IPS-20b (cell line): ENCODE measurements at regions not wholly inside any gene's neighbourhood (a gene's known extent, or its start where the extent isn't known, plus 50 kb on each side); places are given as distances from the start of the nearest gene placed in this dataset.

Experiments
- H3K27ac ChIP-seq: one replicate; pipeline ENCODE4 v1.5.1; 2013; ENCODE audit warnings: low read length
- H3K27me3 ChIP-seq: 2 replicates; pipeline ENCODE4 v1.6.1; 2013; ENCODE audit warnings: mild to moderate bottlenecking, low read length, inconsistent platforms; ENCODE audit not compliant: insufficient read depth
- H3K36me3 ChIP-seq: 2 replicates; pipeline ENCODE4 v1.6.1; 2013; ENCODE audit warnings: low read depth, mild to moderate bottlenecking, inconsistent platforms, low read length, moderate library complexity; ENCODE audit not compliant: insufficient read depth
- H3K4me1 ChIP-seq: 2 replicates; pipeline ENCODE4 v1.6.1; 2013; ENCODE audit warnings: mild to moderate bottlenecking, control low read depth, inconsistent platforms, low read length, moderate library complexity; ENCODE audit not compliant: insufficient read depth
- H3K4me3 ChIP-seq: 2 replicates; pipeline ENCODE4 v1.5.1; 2013; ENCODE audit warnings: mild to moderate bottlenecking, low read length, inconsistent platforms
- H3K9ac ChIP-seq: 2 replicates; pipeline ENCODE4 v1.6.1; 2013; ENCODE audit warnings: low read depth, mild to moderate bottlenecking, inconsistent platforms, low read length, moderate library complexity
- H3K9me3 ChIP-seq: 2 replicates; pipeline ENCODE4 v1.6.1; 2013; ENCODE audit warnings: mild to moderate bottlenecking, low read depth, low read length, inconsistent platforms; ENCODE audit not compliant: insufficient read depth

DNA sequence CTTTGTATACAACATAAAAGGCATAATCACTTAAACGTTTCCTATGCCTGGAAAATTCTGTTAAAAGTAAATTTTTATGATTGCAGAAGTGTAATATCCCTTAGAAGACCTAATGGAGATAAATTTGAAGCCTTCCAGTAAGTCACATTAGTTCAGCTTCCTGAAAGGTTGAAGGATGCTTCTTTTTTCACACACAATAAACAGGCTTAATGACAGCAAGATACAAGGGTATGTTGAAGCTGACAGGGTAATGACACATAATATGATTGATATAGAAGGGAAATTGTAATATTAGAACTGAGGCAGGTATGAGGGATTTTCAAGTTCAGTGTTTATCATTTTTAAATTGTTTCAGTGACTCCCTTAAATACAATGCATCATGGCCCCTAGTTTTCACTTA is 161.8 kb upstream of the NAALADL2 start:
- no peak overlapping the region for H3K9ac ChIP-seq
- H3K27ac ChIP-seq = no peak overlapping the region
- H3K9me3 ChIP-seq = no peaks in the 10 kb centered on the region
- H3K4me1 ChIP-seq = peaks cover 4% of the 10 kb centered on the region; the same call in 1 of the 2 replicates
- no peaks in the 10 kb centered on the region for H3K27me3 ChIP-seq
- H3K4me3 ChIP-seq = no peak overlapping the region
- no peaks in the 10 kb centered on the region for H3K36me3 ChIP-seq

DNA sequence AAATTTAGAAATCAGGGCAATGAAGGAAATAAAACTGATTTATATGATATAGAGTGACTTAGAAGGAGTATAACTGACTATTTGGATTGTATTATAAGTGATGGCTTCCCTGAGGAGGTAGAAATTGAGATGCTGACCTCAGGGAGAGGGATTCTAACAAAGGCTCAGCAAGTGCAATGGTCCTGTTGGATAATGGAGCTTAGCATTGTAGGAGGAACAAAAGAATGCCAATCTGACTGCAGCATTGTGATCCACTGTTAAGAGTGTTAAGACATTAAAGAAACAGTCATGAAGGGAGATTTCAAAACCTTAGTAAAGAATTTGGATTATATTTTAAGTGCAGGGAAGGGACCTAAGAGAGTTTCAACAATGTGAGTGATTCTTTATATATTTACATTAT is 158.4 kb upstream of the NAALADL2 start:
- Histone ChIP-seq H3K27me3 (no peaks in the 10 kb centered on the region), H3K36me3 (no peaks in the 10 kb centered on the region), H3K9ac (no peak overlapping the region), H3K27ac (no peak overlapping the region), H3K9me3 (no peaks in the 10 kb centered on the region), H3K4me1 (peaks cover 4% of the 10 kb centered on the region; the same call in 1 of the 2 replicates), H3K4me3 (no peak overlapping the region)

DNA sequence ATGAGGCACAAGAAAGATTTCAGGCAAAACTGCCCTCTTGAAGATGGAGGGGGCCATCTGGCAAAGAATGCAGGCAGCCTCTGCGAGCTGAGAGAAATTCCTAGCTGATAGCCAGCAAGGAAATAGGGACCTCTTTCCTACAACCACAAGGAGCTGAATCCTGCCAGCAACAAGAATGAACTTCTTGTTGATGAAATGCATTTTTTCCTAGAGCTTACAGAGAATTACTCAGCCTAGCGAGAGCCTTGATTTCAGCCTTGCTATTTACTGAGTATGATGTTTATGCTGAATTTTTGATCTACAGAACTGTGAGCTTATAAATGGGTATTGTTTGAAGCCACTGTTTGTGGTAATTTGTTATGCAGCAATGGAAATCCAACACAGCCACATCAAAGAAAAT is 148.5 kb upstream of the NAALADL2 start:
- no peaks in the 10 kb centered on the region for H3K4me1 ChIP-seq
- H3K36me3 ChIP-seq = no peaks in the 10 kb centered on the region
- no peak overlapping the region for H3K27ac ChIP-seq
- no peak overlapping the region for H3K9ac ChIP-seq
- no peak overlapping the region for H3K4me3 ChIP-seq
- no peaks in the 10 kb centered on the region for H3K9me3 ChIP-seq
- no peaks in the 10 kb centered on the region for H3K27me3 ChIP-seq

DNA sequence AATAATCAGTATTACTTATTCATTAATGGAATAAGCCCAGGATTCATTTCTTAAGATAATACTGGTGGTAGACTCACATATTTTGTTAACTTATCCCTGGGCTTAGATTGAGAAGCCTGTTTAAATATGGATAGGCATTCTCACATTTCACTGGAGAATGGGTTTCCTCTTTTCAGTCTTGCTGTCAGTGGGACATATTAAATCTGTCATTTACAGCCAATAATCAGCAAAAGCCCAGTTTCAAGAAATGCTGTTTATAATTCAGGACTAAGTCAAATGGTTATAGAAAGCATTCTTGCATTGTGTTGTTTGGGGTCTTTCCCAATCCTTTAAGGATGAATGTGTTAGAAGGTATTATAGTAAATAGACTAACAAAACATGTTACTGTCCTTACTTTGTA is 143.7 kb upstream of the NAALADL2 start:
- Histone ChIP-seq H3K4me1 (no peaks in the 10 kb centered on the region), H3K4me3 (no peak overlapping the region), H3K9me3 (no peaks in the 10 kb centered on the region), H3K27me3 (no peaks in the 10 kb centered on the region), H3K9ac (no peak overlapping the region), H3K27ac (no peak overlapping the region), H3K36me3 (no peaks in the 10 kb centered on the region)

DNA sequence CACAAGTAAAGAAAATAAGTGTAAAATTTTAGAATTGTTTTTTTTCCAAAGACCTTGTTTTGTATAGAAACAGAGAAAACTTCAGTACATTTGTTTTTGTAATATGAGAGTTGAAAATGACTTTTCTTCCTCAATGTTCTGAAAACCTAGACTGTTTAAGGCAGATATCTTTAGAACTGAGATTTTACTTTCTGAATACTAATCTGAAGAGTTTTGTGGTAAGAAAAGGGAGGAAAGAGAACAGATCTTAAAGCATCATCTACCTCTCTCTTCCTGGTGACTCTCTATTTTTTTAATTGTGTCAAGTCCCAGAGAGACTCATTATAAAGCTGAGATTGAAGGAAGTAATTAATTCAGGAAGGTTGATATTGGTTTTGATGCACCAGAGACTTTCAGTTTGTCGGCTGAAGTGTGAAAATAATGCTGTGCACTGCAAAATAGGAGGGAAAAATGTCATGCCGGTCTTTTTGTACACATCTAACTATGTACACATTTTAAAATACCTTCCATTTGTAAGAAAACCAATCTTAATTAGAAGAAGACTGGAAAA is 142.1 kb upstream of the NAALADL2 start:
- no peaks in the 10 kb centered on the region for H3K9me3 ChIP-seq
- no peak overlapping the region for H3K27ac ChIP-seq
- H3K4me1 ChIP-seq = no peaks in the 10 kb centered on the region
- no peaks in the 10 kb centered on the region for H3K36me3 ChIP-seq
- H3K9ac ChIP-seq = no peak overlapping the region
- no peak overlapping the region for H3K4me3 ChIP-seq
- H3K27me3 ChIP-seq = no peaks in the 10 kb centered on the region

DNA sequence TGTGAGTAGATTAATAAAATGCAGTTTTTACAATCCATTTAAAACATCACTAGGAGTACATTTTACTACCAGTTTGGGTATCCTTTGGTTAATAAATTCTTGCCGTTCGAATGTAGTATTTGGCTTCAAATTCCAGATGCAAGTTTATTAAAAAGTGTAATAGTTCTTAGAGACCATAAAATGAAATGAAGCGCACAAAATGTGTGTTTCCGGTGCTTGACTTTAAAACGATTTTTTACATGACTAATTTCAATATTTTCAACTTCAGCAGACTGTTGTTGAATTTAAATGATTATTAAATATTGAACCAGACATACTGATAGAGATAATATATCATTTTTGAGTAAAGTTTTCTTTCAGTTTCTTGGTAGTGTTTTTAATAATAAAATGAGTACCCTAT is 138.4 kb upstream of the NAALADL2 start:
- Histone ChIP-seq H3K4me1 (no peaks in the 10 kb centered on the region), H3K36me3 (no peaks in the 10 kb centered on the region), H3K27me3 (no peaks in the 10 kb centered on the region), H3K9me3 (no peaks in the 10 kb centered on the region), H3K27ac (no peak overlapping the region), H3K4me3 (no peak overlapping the region), H3K9ac (no peak overlapping the region)

GRCh38 chr3:174725303-174725702 is 133.8 kb upstream of the NAALADL2 start:
- H3K27me3 ChIP-seq = no peaks in the 10 kb centered on the region
- H3K9me3 ChIP-seq = no peaks in the 10 kb centered on the region
- no peaks in the 10 kb centered on the region for H3K4me1 ChIP-seq
- no peak overlapping the region for H3K9ac ChIP-seq
- H3K4me3 ChIP-seq = no peak overlapping the region
- no peaks in the 10 kb centered on the region for H3K36me3 ChIP-seq
- H3K27ac ChIP-seq = no peak overlapping the region

GRCh38 chr3:174737966-174738365 is 121.2 kb upstream of the NAALADL2 start:
- Histone ChIP-seq H3K36me3 (no peaks in the 10 kb centered on the region), H3K9me3 (no peaks in the 10 kb centered on the region; the same call in 1 of the 2 replicates), H3K9ac (no peak overlapping the region), H3K4me1 (no peaks in the 10 kb centered on the region), H3K27ac (no peak overlapping the region), H3K27me3 (no peaks in the 10 kb centered on the region), H3K4me3 (no peak overlapping the region)

- Histone ChIP-seq H3K4me1 (no peaks in the 10 kb centered on the region), H3K27ac (no peak overlapping the region), H3K9ac (no peak overlapping the region), H3K36me3 (no peaks in the 10 kb centered on the region), H3K27me3 (no peaks in the 10 kb centered on the region), H3K4me3 (no peak overlapping the region), H3K9me3 (peaks cover 6% of the 10 kb centered on the region; the same call in 1 of the 2 replicates)
Measured at GRCh38 chr3:174749143-174749542, 110.0 kb upstream of the NAALADL2 start.

DNA sequence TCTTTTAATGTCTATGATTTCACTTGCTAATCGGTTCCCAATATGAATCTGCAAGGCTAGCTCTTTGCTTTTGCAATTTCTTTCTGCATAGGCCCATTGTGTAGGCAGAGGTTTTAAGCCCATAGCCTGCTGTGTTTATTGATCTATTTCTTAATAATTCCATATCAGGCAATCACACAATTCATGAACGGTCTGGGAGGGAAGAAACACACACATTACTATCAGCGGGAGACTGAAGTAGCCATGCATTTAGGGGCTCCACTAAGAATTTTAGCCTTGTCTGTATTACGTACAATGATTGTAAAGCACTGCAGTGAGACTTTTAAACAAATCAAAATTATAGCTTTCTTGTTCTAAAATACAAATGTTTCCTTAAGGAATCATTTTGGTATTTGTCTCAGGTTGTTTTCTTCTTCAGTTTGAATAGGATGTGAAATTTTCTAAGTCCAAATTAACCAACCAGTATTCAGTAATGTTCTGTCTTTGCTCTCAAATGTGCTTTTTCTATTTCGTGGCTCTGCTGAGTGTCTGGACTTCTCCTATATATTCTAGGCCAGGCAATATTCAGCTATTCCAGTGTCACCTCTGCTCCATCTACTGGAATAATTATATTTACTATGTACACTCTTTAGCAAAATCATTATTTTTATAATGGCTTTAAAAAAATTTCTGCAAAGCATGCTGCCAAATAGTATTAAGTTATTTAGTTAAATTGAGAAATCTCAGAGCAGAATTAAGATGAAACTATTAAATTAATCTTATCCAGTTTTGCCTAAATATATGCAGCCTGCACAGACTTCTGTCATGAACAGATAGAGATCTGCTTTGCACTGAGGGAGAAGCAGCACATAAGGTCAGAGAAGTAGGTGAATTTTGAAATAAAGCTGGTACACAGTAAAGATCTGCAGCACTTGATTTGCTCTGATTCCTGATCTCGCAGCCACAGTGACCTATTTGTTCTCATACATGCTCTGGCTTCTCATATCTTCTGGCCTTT is 103.0 kb upstream of the NAALADL2 start:
- Histone ChIP-seq H3K4me3 (no peak overlapping the region), H3K27ac (no peak overlapping the region), H3K9ac (no peak overlapping the region), H3K27me3 (no peaks in the 10 kb centered on the region), H3K4me1 (no peaks in the 10 kb centered on the region), H3K36me3 (no peaks in the 10 kb centered on the region), H3K9me3 (0 out of 2 replicates have a peak, but pooled peaks cover 3% of the 10 kb centered on the region)

DNA sequence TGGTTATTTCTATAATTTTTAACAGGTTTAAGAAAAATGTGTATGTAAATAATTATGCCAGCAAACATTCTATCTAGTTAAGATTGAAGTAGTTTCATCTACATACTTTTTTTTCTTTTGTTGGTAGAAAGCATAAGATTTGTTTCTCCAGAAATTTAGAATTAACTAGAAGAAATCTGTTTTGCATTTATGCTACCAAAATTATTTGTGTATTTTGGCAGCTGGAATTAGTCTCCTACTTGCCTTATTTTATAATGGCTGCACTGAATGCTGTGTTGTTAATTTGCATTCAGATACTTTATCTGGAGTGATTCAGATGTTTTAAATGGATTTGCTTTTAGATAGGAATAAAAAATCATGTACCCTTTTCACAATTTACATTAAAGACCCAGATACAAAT is 100.2 kb upstream of the NAALADL2 start:
- H3K4me1 ChIP-seq = no peaks in the 10 kb centered on the region
- H3K4me3 ChIP-seq = no peak overlapping the region
- no peak overlapping the region for H3K9ac ChIP-seq
- H3K36me3 ChIP-seq = no peaks in the 10 kb centered on the region
- no peaks in the 10 kb centered on the region for H3K9me3 ChIP-seq
- H3K27me3 ChIP-seq = no peaks in the 10 kb centered on the region
- H3K27ac ChIP-seq = no peak overlapping the region

DNA sequence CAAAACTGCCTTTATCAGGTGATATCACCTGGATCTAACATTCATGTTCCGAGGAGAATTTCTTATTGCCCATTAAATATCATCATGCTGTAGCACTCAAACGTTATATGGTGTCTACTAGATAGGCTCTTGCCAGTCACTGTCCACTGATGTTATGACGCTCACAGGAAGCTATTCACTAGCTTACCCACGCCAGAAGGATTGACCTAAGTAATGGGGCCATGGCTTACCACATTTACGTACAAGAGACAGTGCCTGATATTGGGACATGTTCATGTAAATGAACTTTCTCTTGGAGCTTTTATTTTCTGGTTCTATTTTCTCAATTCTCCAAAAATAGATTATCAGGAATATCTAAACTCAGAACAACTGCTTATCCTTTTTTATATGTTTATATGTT is 91.7 kb upstream of the NAALADL2 start:
- no peaks in the 10 kb centered on the region for H3K9me3 ChIP-seq
- H3K27me3 ChIP-seq = no peaks in the 10 kb centered on the region
- no peaks in the 10 kb centered on the region for H3K36me3 ChIP-seq
- no peak overlapping the region for H3K27ac ChIP-seq
- H3K4me1 ChIP-seq = no peaks in the 10 kb centered on the region
- H3K4me3 ChIP-seq = no peak overlapping the region
- H3K9ac ChIP-seq = no peak overlapping the region
